Trophoblast cell (in vitro differentiated cells and primary cell): ENCODE measurements at regions not wholly inside any gene's neighbourhood (a gene's known extent, or its start where the extent isn't known, plus 50 kb on each side); places are given as distances from the start of the nearest gene placed in this dataset.

Source experiments
- DNase-seq, 2 donors: peaks; one replicate each; pipeline ENCODE4 v3.0.0-alpha.2; 2016
- H2AFZ ChIP-seq: 2 replicates; pipeline ENCODE4 v1.6.1; 2013; ENCODE audit warnings: low read length, moderate library complexity, mild to moderate bottlenecking; ENCODE audit not compliant: insufficient read depth, poor library complexity
- H2AK5ac ChIP-seq: 2 replicates; pipeline ENCODE4 v1.6.1; 2013; ENCODE audit warnings: mild to moderate bottlenecking, low read length
- H2BK120ac ChIP-seq: 2 replicates; pipeline ENCODE4 v1.6.1; 2013; ENCODE audit warnings: low read length, mild to moderate bottlenecking, moderate library complexity; ENCODE audit not compliant: insufficient read depth, poor library complexity
- H2BK12ac ChIP-seq: 2 replicates; pipeline ENCODE4 v1.6.1; 2013; ENCODE audit warnings: mild to moderate bottlenecking, low read length, moderate library complexity
- H2BK5ac ChIP-seq: 2 replicates; pipeline ENCODE4 v1.6.1; 2013; ENCODE audit warnings: low read length, low read depth, moderate library complexity, mild to moderate bottlenecking; ENCODE audit not compliant: poor library complexity
- H3K14ac ChIP-seq: 2 replicates; pipeline ENCODE4 v1.6.1; 2013; ENCODE audit warnings: mild to moderate bottlenecking, low read length
- H3K18ac ChIP-seq: 2 replicates; pipeline ENCODE4 v1.6.1; 2013; ENCODE audit warnings: mild to moderate bottlenecking, low read length
- H3K23ac ChIP-seq: 2 replicates; pipeline ENCODE4 v1.6.1; 2013; ENCODE audit warnings: low read length
- H3K27ac ChIP-seq: 2 replicates; pipeline ENCODE4 v1.5.1; 2013; ENCODE audit warnings: low read depth, mild to moderate bottlenecking, inconsistent platforms, low read length, moderate library complexity
- H3K27me3 ChIP-seq: 2 replicates; pipeline ENCODE4 v1.6.1; 2013; ENCODE audit warnings: inconsistent platforms, mild to moderate bottlenecking, low read length, moderate library complexity; ENCODE audit not compliant: insufficient read depth
- H3K36me3 ChIP-seq, 2 experiments: 1 replicate in 1 of 2; 2 replicates in 1 of 2; pipeline ENCODE4 v1.6.1; 2013; ENCODE audit warnings: low read length in 2 of 2, mild to moderate bottlenecking in 2 of 2, moderate library complexity in 1 of 2; ENCODE audit not compliant: insufficient read depth in 2 of 2, control insufficient read depth in 1 of 2
- H3K4ac ChIP-seq: 2 replicates; pipeline ENCODE4 v1.6.1; 2013; ENCODE audit warnings: low read depth, mild to moderate bottlenecking, low read length, moderate library complexity
- H3K4me1 ChIP-seq, 2 experiments: 1 replicate in 1 of 2; 2 replicates in 1 of 2; pipeline ENCODE4 v1.6.1; 2013; ENCODE audit warnings: low read length in 2 of 2, mild to moderate bottlenecking in 2 of 2, moderate library complexity in 1 of 2; ENCODE audit not compliant: insufficient read depth in 2 of 2, control insufficient read depth in 1 of 2
- H3K4me2 ChIP-seq: 2 replicates; pipeline ENCODE4 v1.6.1; 2013; ENCODE audit warnings: inconsistent platforms, mild to moderate bottlenecking, low read length, moderate library complexity
- H3K4me3 ChIP-seq: 2 replicates; pipeline ENCODE4 v1.5.1; 2013; ENCODE audit warnings: mild to moderate bottlenecking, low read depth, low read length, inconsistent platforms
- H3K79me1 ChIP-seq: one replicate; pipeline ENCODE4 v1.6.1; 2013; ENCODE audit warnings: low read length
- H3K79me2 ChIP-seq: 2 replicates; pipeline ENCODE4 v1.6.1; 2013; ENCODE audit warnings: low read length, mild to moderate bottlenecking; ENCODE audit not compliant: control insufficient read depth, insufficient read depth, poor library complexity
- H3K9ac ChIP-seq: 2 replicates; pipeline ENCODE4 v1.6.1; 2013; ENCODE audit warnings: mild to moderate bottlenecking, low read length
- H3K9me3 ChIP-seq: 2 replicates; pipeline ENCODE4 v1.6.1; 2013; ENCODE audit warnings: low read depth, mild to moderate bottlenecking, control low read depth, inconsistent platforms, low read length; ENCODE audit not compliant: insufficient read depth
- H4K12ac ChIP-seq: 2 replicates; pipeline ENCODE4 v1.6.1; 2013; ENCODE audit warnings: low read depth, mild to moderate bottlenecking, low read length, moderate library complexity
- H4K8ac ChIP-seq: 2 replicates; pipeline ENCODE4 v1.6.1; 2013; ENCODE audit warnings: low read depth, mild to moderate bottlenecking, low read length, moderate library complexity
- H4K91ac ChIP-seq: one replicate; pipeline ENCODE4 v1.6.1; 2013; ENCODE audit warnings: low read depth, mild to moderate bottlenecking, low read length, moderate library complexity
- WGBS: extraction: QIAGEN DNeasy Blood & Tissue Kit; methylation state at CpG from one replicate; pipeline ENCODE4 v1.1.7; 2013; ENCODE audit warnings: missing lambda C conversion rate; ENCODE audit not compliant: insufficient read length, insufficient coverage; ENCODE audit errors: extremely low coverage; 5-methylcytosine and 5-hydroxymethylcytosine counted together

DNA sequence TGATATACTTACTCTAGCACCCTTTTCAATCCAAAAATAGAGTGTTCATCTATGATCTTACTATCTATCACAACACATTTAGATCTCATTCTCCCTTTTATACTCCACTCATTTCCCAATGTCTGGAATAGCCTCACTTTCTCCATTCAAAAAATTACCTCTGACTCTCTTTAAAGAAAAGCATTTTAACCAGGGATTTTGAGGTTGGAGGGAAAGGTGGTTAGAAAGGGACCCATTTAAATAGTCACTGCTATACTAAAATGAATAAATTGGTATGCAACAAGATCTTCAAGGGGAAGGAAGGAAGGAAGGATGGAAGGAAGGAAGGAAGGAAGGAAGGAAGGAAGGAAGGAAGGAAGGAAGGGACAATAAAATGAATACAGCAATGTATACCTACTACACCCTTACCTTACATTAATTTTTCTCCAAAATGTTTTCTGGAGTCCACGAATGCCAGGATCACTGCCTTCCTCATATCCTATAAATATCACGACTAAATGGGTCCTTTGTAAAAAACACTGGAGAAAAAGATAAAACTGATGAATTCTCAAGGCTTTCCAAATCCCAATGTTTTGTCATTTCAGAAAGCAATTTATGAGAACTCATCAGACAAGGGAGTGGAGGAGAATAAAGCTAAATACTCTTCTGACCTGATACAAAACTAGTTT, 202.7 kb downstream of the ZEB2 start:
- Histone ChIP-seq H3K18ac (no peak overlapping the region), H3K4me3 (no peak overlapping the region), H3K9ac (no peak overlapping the region), H3K4me2 (no peak overlapping the region), H4K8ac (no peak overlapping the region), H2AK5ac (no peak overlapping the region), H3K27ac (no peak overlapping the region), H3K14ac (no peak overlapping the region), H3K23ac (no peak overlapping the region), H3K36me3 (peaks cover 0 to 5% of the 10 kb centered on the region in 2 experiments), H3K27me3 (no peaks in the 10 kb centered on the region), H3K4ac (no peak overlapping the region), H4K12ac (no peak overlapping the region), H2BK120ac (no peak overlapping the region), H4K91ac (no peak overlapping the region), H2BK5ac (no peak overlapping the region), H2BK12ac (no peak overlapping the region), H3K9me3 (peaks cover 4% of the 10 kb centered on the region), H3K4me1 (peaks cover 6% of the 10 kb centered on the region in 2 experiments), H3K79me2 (no peaks in the 10 kb centered on the region), H3K79me1 (no peaks in the 10 kb centered on the region), H2AFZ (no peak overlapping the region)
- WGBS = no CpG with 5 or more reads among the region's 2 CpGs
- DNase-seq = no peak

- Histone ChIP-seq H3K4me3 (no peak overlapping the region), H3K79me1 (no peaks in the 10 kb centered on the region), H3K79me2 (no peaks in the 10 kb centered on the region), H3K14ac (no peak overlapping the region), H3K18ac (no peak overlapping the region), H4K8ac (no peak overlapping the region), H3K9ac (no peak overlapping the region), H2BK120ac (no peak overlapping the region), H2BK5ac (no peak overlapping the region), H3K4me1 (no peaks in the 10 kb centered on the region), H3K36me3 (peaks cover 0 to 5% of the 10 kb centered on the region in 2 experiments), H3K9me3 (peaks cover 6% of the 10 kb centered on the region), H3K4ac (no peak overlapping the region), H2BK12ac (no peak overlapping the region), H3K27ac (no peak overlapping the region), H4K91ac (no peak overlapping the region), H3K4me2 (no peak overlapping the region), H2AFZ (no peak overlapping the region), H3K27me3 (no peaks in the 10 kb centered on the region), H3K23ac (no peak overlapping the region), H4K12ac (no peak overlapping the region), H2AK5ac (no peak overlapping the region)
- no CpG with 5 or more reads among the region's 4 CpGs for WGBS
- no peak for DNase-seq
Observed at GRCh38 chr2:144310889-144311608, 208.9 kb downstream of the ZEB2 start.

- Histone ChIP-seq H3K9me3 (peaks cover 6% of the 10 kb centered on the region), H3K4ac (no peak overlapping the region), H3K79me2 (no peaks in the 10 kb centered on the region), H3K23ac (no peak overlapping the region), H2BK12ac (no peak overlapping the region), H3K27me3 (no peaks in the 10 kb centered on the region), H4K91ac (no peak overlapping the region), H3K14ac (no peak overlapping the region), H4K8ac (no peak overlapping the region), H3K9ac (no peak overlapping the region), H4K12ac (no peak overlapping the region), H2BK5ac (no peak overlapping the region), H3K4me1 (no peaks in the 10 kb centered on the region), H3K36me3 (peaks cover 0 to 5% of the 10 kb centered on the region in 2 experiments), H3K27ac (no peak overlapping the region), H3K4me2 (no peak overlapping the region), H2AK5ac (no peak overlapping the region), H2AFZ (no peak overlapping the region), H3K4me3 (no peak overlapping the region), H2BK120ac (no peak overlapping the region), H3K79me1 (no peaks in the 10 kb centered on the region), H3K18ac (no peak overlapping the region)
- no peak for DNase-seq
- WGBS = no CpG with 5 or more reads among the region's 2 CpGs
Observed at GRCh38 chr2:144310484-144310883, 209.4 kb downstream of the ZEB2 start.

DNA sequence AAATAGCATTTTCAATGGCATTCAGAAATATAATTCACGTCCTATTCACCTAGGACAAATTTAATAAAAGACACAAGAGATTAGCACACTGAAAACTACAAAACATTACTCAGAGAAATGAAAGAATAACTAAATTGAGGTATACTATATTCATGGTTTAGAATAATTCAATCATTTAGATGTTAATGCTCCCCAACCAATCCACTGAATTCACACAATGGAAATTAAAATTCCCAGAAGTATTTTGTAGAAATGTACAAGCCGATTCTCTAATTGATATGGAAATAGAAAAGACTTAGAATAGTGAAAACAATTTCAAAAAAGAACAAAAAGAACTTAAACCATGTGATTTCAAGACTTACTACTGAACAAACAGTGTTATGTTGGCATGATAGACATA, 212.2 kb downstream of the ZEB2 start:
- Histone ChIP-seq H2AK5ac (no peak overlapping the region), H4K91ac (no peak overlapping the region), H2BK120ac (no peak overlapping the region), H3K4me1 (no peaks in the 10 kb centered on the region), H3K79me2 (no peaks in the 10 kb centered on the region), H4K8ac (no peak overlapping the region), H2BK12ac (no peak overlapping the region), H3K79me1 (no peaks in the 10 kb centered on the region), H3K4me3 (no peak overlapping the region), H3K23ac (no peak overlapping the region), H3K27ac (no peak overlapping the region), H3K27me3 (no peaks in the 10 kb centered on the region), H3K4me2 (no peak overlapping the region), H3K14ac (no peak overlapping the region), H2AFZ (no peak overlapping the region), H3K9me3 (peaks cover 6% of the 10 kb centered on the region), H4K12ac (no peak overlapping the region), H3K18ac (no peak overlapping the region), H2BK5ac (no peak overlapping the region), H3K36me3 (peaks cover 0 to 5% of the 10 kb centered on the region in 2 experiments), H3K9ac (no peak overlapping the region), H3K4ac (no peak overlapping the region)
- DNase-seq = no peak
- WGBS = no CpG with 5 or more reads among the region's 2 CpGs
